K562 (cell line): ENCODE measurements at regions not wholly inside any gene's neighbourhood (a gene's known extent, or its start where the extent isn't known, plus 50 kb on each side); places are given as distances from the start of the nearest gene placed in this dataset.

ENCODE experiments used
- ATAC-seq: fragments of 200-7000 bp; cut with Tn5 transposase; 3 replicates; pipeline ENCODE4 v1.9.1; 2020; ENCODE audit warnings: moderate library complexity
- BruUV-seq: library from RNA; stranded (reverse); fragments of 400-500 nt; replicated peaks from 2 replicates; lab custom pipeline; 2021; lab: Mats Ljungman, UMichigan
- CTCF ChIA-PET: fragments of 300-600 bp; formaldehyde crosslinking; extraction: SDS; loops from one replicate; lab custom pipeline; 2021; ENCODE audit warnings: low intra/inter-chr PET ratio; lab: Yijun Ruan, JAX
- POLR2A ChIA-PET: fragments of 300-600, 350-650 bp; sonication (Branson Sonifier 250); formaldehyde crosslinking; extraction: SDS; loops from one replicate; lab custom pipeline; 2021; ENCODE audit warnings: antibody characterized with exemption, inconsistent platforms; lab: Yijun Ruan, JAX
- DNase-seq, 4 experiments: peaks; one replicate each; pipeline versions ENCODE4 v3.0.0 to v3.0.0-alpha.2; 2011 to 2018; ENCODE audit warnings: low spot score in 3 of 4, mixed read lengths in 3 of 4; ENCODE audit errors: extremely low read depth in 1 of 4
- FAIRE-seq: peaks from 2 replicates; lab custom pipeline; 2011; peaks lifted over from hg19 to GRCh38; lab: Jason Lieb, UNC
- H2AFZ ChIP-seq: 2 replicates; pipeline ENCODE4 v1.6.0; 2011; ENCODE audit warnings: low read depth, low read length, control low read depth, inconsistent platforms
- H3K27ac ChIP-seq: fragments of 200-600 bp; 3 replicates; pipeline ENCODE4 v1.8.0; 2011; ENCODE audit warnings: low read depth, mild to moderate bottlenecking, control low read depth, inconsistent platforms, low read length, moderate library complexity, mixed read lengths; ENCODE audit errors: extremely low read depth
- H3K27me3 ChIP-seq, 2 experiments: fragments of 300-600 bp in 1 of 2; 2 replicates in 1 of 2; 3 replicates in 1 of 2; pipeline versions ENCODE4 v1.6.0 to v1.8.0; 2011; ENCODE audit warnings: inconsistent platforms in 2 of 2, low read length in 2 of 2, mild to moderate bottlenecking in 1 of 2, mixed read lengths in 1 of 2, moderate library complexity in 1 of 2; ENCODE audit not compliant: control insufficient read depth in 2 of 2, insufficient read depth in 2 of 2
- H3K36me3 ChIP-seq: fragments of 300-600 bp; 3 replicates; pipeline ENCODE4 v1.8.0; 2011; ENCODE audit warnings: mild to moderate bottlenecking, low read length, inconsistent platforms; ENCODE audit not compliant: control insufficient read depth, insufficient read depth
- H3K4me1 ChIP-seq, 2 experiments: fragments of 200-600 bp in 1 of 2; replicated peaks in 1 of 2; 2 replicates in 1 of 2; 3 replicates in 1 of 2; pipeline versions ENCODE4 v1.5.1 to v1.8.0; 2011; ENCODE audit warnings: inconsistent platforms in 2 of 2, low read length in 2 of 2, mild to moderate bottlenecking in 1 of 2, mixed read lengths in 1 of 2, moderate library complexity in 1 of 2; ENCODE audit not compliant: control insufficient read depth in 2 of 2, insufficient read depth in 2 of 2
- H3K4me2 ChIP-seq: 2 replicates; pipeline ENCODE4 v1.6.1; 2011; ENCODE audit warnings: low read length, control low read depth, inconsistent platforms, mixed read lengths; ENCODE audit not compliant: insufficient read depth
- H3K4me3 ChIP-seq: fragments of 200-600 bp; sonication (generic), shearing (Covaris generic); 2 replicates; pipeline ENCODE4 v1.5.1; 2016; ENCODE audit warnings: control low read depth, inconsistent platforms
- H3K79me2 ChIP-seq: fragments of 200-600 bp; 3 replicates; pipeline ENCODE4 v1.8.0; 2011; ENCODE audit warnings: low read length, inconsistent platforms; ENCODE audit not compliant: control insufficient read depth, insufficient read depth
- H3K9ac ChIP-seq, 2 experiments: 2 replicates each; pipeline versions ENCODE4 v1.6.0 to v1.6.1; 2011; ENCODE audit warnings: low read depth in 2 of 2, low read length in 2 of 2, control low read depth in 1 of 2, inconsistent platforms in 1 of 2, mild to moderate bottlenecking in 1 of 2, mixed read lengths in 1 of 2; ENCODE audit not compliant: insufficient read depth in 1 of 2
- H3K9me1 ChIP-seq: one replicate; pipeline ENCODE4 v1.6.0; 2011; ENCODE audit warnings: inconsistent platforms, mild to moderate bottlenecking, low read length, moderate library complexity; ENCODE audit not compliant: control insufficient read depth, insufficient read depth
- H3K9me3 ChIP-seq: replicated peaks from 2 replicates; pipeline ENCODE4 v1.5.1; 2011; ENCODE audit warnings: low read depth, low read length, inconsistent platforms; ENCODE audit not compliant: control insufficient read depth, insufficient read depth
- H4K20me1 ChIP-seq: replicated peaks from 2 replicates; pipeline ENCODE4 v1.6.1; 2011; ENCODE audit warnings: low read length, inconsistent platforms, mixed read lengths; ENCODE audit not compliant: control insufficient read depth, insufficient read depth
- MYC ChIP-seq, 2 experiments: fragments of 250-450 bp in 1 of 2; sonication (Bioruptor Pico) in 1 of 2; IDR thresholded peaks; 2 replicates each; pipeline versions ENCODE4 v1.5.1 to v1.6.1; 2012 to 2021; ENCODE audit warnings: low read depth in 2 of 2, borderline replicate concordance in 1 of 2, improper control_type of control experiment in 1 of 2, low read length in 1 of 2, mild to moderate bottlenecking in 1 of 2, moderate library complexity in 1 of 2
- NR2C2 ChIP-seq, 2 experiments: fragments of 200-800 bp in 1 of 2; sonication (Bioruptor generic) in 1 of 2; sonication (generic) in 1 of 2; formaldehyde crosslinking in 1 of 2; IDR thresholded peaks; 2 replicates each; pipeline versions ENCODE4 v1.6.1 to v1.8.0; 2016 to 2022; ENCODE audit warnings: mild to moderate bottlenecking in 1 of 2, missing compliant biosample characterization in 1 of 2, missing genetic modification characterization in 1 of 2, missing genetic modification reagents in 1 of 2
- TSC22D4 ChIP-seq: fragments of 450-650 bp; IDR thresholded peaks from 2 replicates; pipeline ENCODE4 v1.6.1; 2016; ENCODE audit warnings: missing genetic modification characterization, missing biosample characterization, control low read depth
- ZBTB49 ChIP-seq: sonication (generic); formaldehyde crosslinking; IDR thresholded peaks from 2 replicates; pipeline ENCODE4 v1.8.0; 2022; ENCODE audit warnings: missing genetic modification reagents, mild to moderate bottlenecking, borderline replicate concordance
- ZNF274 ChIP-seq: IDR thresholded peaks from 2 replicates; pipeline ENCODE4 v1.6.1; 2011; ENCODE audit warnings: low read depth, mild to moderate bottlenecking, low read length, moderate library complexity, borderline replicate concordance
- WGBS: fragments of 100-300 bp; shearing (Covaris generic); methylation state at CpG from one replicate; pipeline ENCODE4 v1.1.6; 2016; ENCODE audit warnings: low coverage, mixed read lengths; ENCODE audit not compliant: insufficient coverage; ENCODE audit errors: missing lambda C conversion rate; 5-methylcytosine and 5-hydroxymethylcytosine counted together
- in situ Hi-C: fragments of 300-500 bp; cut with MboI; formaldehyde crosslinking; loops from 4 replicates; pipeline ENCODE4 v1.15.0; 2018; ENCODE audit warnings: inconsistent platforms, mixed read lengths
- intact Hi-C: fragments of 100-400 bp; cut with micrococcal nuclease; formaldehyde crosslinking; loops from 2 replicates; pipeline ENCODE4 v1.14.2; 2022

GRCh38 chr2:226411727-226412360, 387.8 kb downstream of the IRS1 start:
- H3K27ac ChIP-seq, result no peak overlapping the region
- no peaks in the 10 kb centered on the region for H3K9me3 ChIP-seq
- no peaks in the 10 kb centered on the region for H3K4me1 ChIP-seq
- WGBS, result 0% methylated on average over 3 of the region's 4 CpGs
- no peak for ATAC-seq
- in situ Hi-C loops (no loop called here), intact Hi-C loops (no loop called here)
- no peak overlapping the region for H3K4me3 ChIP-seq
- no TSS peak for BruUV-seq
- no peaks in the 10 kb centered on the region for H4K20me1 ChIP-seq
- DNase-seq, result no peak
- H2AFZ ChIP-seq, result no peak overlapping the region
- ChIA-PET CTCF (no interaction called here), POLR2A (no interaction called here)
- no peak overlapping the region for H3K9ac ChIP-seq
- H3K9me1 ChIP-seq, result no peaks in the 10 kb centered on the region
- FAIRE-seq, result no peak
- no peak overlapping the region for H3K4me2 ChIP-seq
- TF ChIP-seq MYC (IDR thresholded peaks at IDR 0.05; ENCODE audit: low read depth, low read length) (no peak), MYC (CRISPR knock-in tag; IDR thresholded peaks at IDR 0.05; ENCODE audit: borderline replicate concordance, low read depth) (no peak), NR2C2 (CRISPR knock-in tag; IDR thresholded peaks at IDR 0.05) (no peak), NR2C2 (tag; IDR thresholded peaks at IDR 0.05) (no peak), ZBTB49 (CRISPR knock-in tag) (no peak), ZNF274 (no peak), TSC22D4 (tag) (no peak)
- no peaks in the 10 kb centered on the region for H3K27me3 ChIP-seq
- no peaks in the 10 kb centered on the region for H3K79me2 ChIP-seq
- H3K36me3 ChIP-seq, result no peaks in the 10 kb centered on the region
